HUES48 (cell line): ENCODE measurements at regions not wholly inside any gene's neighbourhood (a gene's known extent, or its start where the extent isn't known, plus 50 kb on each side); places are given as distances from the start of the nearest gene placed in this dataset.

ENCODE experiments used
- H3K27ac ChIP-seq: one replicate; pipeline ENCODE4 v1.7.0; 2013; ENCODE audit warnings: low read depth, low read length, inconsistent platforms
- H3K27me3 ChIP-seq: 2 replicates; pipeline ENCODE4 v1.6.1; 2013; ENCODE audit warnings: mild to moderate bottlenecking, low read length; ENCODE audit not compliant: control insufficient read depth, insufficient read depth
- H3K36me3 ChIP-seq: 2 replicates; pipeline ENCODE4 v1.6.1; 2013; ENCODE audit warnings: low read length; ENCODE audit not compliant: control insufficient read depth, insufficient read depth
- H3K4me1 ChIP-seq: 2 replicates; pipeline ENCODE4 v1.6.1; 2013; ENCODE audit warnings: mild to moderate bottlenecking, low read length; ENCODE audit not compliant: control insufficient read depth, insufficient read depth
- H3K4me3 ChIP-seq: 2 replicates; pipeline ENCODE4 v1.5.1; 2013; ENCODE audit warnings: mild to moderate bottlenecking, low read depth, low read length
- H3K9ac ChIP-seq: 2 replicates; pipeline ENCODE4 v1.6.1; 2013; ENCODE audit warnings: mild to moderate bottlenecking, low read depth, low read length, moderate library complexity
- H3K9me3 ChIP-seq: 2 replicates; pipeline ENCODE4 v1.6.1; 2013; ENCODE audit warnings: low read length; ENCODE audit not compliant: control insufficient read depth, insufficient read depth

DNA sequence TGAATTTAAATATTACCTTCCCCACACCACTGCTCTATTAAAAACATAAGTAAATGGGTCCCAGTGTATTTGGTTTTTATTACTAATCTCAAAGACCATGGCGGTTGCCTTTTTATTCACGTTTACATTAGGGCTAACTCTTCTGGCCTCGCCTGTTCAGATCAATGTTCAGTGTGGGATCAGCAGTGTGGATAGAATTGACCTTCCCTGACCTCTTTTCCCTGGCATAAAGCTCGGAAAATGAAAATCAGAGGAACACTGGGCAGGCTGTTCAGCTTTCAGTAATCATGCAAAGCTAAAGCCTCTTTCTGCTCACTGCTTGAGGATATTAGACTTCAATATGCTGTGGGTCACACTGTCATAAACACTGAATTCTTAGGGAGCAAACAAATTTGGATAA lies 422.6 kb upstream of the ONECUT1 start:
- Histone ChIP-seq H3K4me3 (no peak overlapping the region), H3K4me1 (peaks cover 5% of the 10 kb centered on the region; the same call in 1 of the 2 replicates), H3K9me3 (no peaks in the 10 kb centered on the region), H3K36me3 (no peaks in the 10 kb centered on the region), H3K27me3 (no peaks in the 10 kb centered on the region), H3K27ac (no peak overlapping the region), H3K9ac (no peak overlapping the region)

GRCh38 chr15:53210653-53211052 lies 420.5 kb upstream of the ONECUT1 start:
- Histone ChIP-seq H3K4me3 (no peak overlapping the region), H3K4me1 (peaks cover 5% of the 10 kb centered on the region; the same call in 1 of the 2 replicates), H3K36me3 (no peaks in the 10 kb centered on the region), H3K9me3 (no peaks in the 10 kb centered on the region), H3K27ac (no peak overlapping the region), H3K9ac (no peak overlapping the region), H3K27me3 (no peaks in the 10 kb centered on the region)

GRCh38 chr15:53209396-53210042 lies 419.4 kb upstream of the ONECUT1 start:
- no peaks in the 10 kb centered on the region for H3K27me3 ChIP-seq
- H3K27ac ChIP-seq = no peak overlapping the region
- no peaks in the 10 kb centered on the region for H3K9me3 ChIP-seq
- no peaks in the 10 kb centered on the region for H3K36me3 ChIP-seq
- no peak overlapping the region for H3K4me3 ChIP-seq
- peaks cover 5% of the 10 kb centered on the region; the same call in 1 of the 2 replicates for H3K4me1 ChIP-seq
- no peak overlapping the region for H3K9ac ChIP-seq

DNA sequence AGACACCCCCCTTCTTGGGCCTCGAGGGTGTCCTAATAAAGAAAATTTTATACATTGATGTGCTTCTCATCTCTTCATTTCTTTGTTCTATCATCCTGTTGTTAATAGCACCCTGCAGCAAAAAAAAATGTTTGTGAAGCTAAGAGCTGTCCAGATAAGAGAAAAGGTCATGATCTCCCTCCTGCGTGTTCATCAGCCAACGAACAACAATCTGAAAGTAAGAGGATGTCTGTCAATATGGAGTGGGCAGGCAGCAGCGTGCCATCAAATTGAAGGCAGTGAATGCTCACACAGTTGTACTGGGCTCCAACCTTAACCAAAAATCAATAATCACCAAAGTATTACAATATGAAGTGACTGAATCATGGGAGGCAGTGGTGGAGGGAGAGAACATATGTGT lies 418.6 kb upstream of the ONECUT1 start:
- Histone ChIP-seq H3K27me3 (no peaks in the 10 kb centered on the region), H3K36me3 (no peaks in the 10 kb centered on the region), H3K9me3 (no peaks in the 10 kb centered on the region), H3K9ac (no peak overlapping the region), H3K4me3 (no peak overlapping the region), H3K4me1 (peaks cover 5% of the 10 kb centered on the region; the same call in 1 of the 2 replicates), H3K27ac (no peak overlapping the region)

DNA sequence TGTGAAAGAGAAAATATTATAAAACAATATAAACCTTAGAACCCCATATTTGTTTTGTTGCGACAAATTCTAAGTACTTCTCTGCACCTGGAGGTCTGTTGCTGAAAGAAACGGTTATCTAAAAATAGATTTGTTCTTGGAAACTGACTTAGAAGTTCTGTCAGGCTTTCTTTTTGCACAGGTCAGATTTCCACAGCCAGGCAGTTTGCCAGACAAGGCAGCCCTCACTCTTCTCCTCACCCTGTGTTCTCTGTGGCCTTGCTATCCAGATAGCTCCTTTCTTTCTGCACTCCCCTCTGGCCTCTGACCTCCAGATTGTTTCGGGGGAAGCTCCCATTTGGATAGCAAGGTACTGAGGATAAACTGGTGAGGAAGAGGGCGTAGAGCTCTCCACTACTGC lies 413.3 kb upstream of the ONECUT1 start:
- Histone ChIP-seq H3K9ac (no peak overlapping the region), H3K9me3 (no peaks in the 10 kb centered on the region), H3K4me1 (0 out of 2 replicates have a peak, but pooled peaks cover 4% of the 10 kb centered on the region), H3K27ac (no peak overlapping the region), H3K4me3 (no peak overlapping the region), H3K27me3 (peaks cover 2% of the 10 kb centered on the region; the same call in 1 of the 2 replicates), H3K36me3 (no peaks in the 10 kb centered on the region)

GRCh38 chr15:53202876-53203275 lies 412.7 kb upstream of the ONECUT1 start:
- Histone ChIP-seq H3K4me3 (no peak overlapping the region), H3K9ac (no peak overlapping the region), H3K27ac (no peak overlapping the region), H3K36me3 (no peaks in the 10 kb centered on the region), H3K9me3 (no peaks in the 10 kb centered on the region), H3K4me1 (0 out of 2 replicates have a peak, but pooled peaks cover 4% of the 10 kb centered on the region), H3K27me3 (peaks cover 8% of the 10 kb centered on the region)

GRCh38 chr15:53197426-53197839 lies 407.3 kb upstream of the ONECUT1 start:
- peaks cover 22% of the 10 kb centered on the region for H3K27me3 ChIP-seq
- no peaks in the 10 kb centered on the region for H3K36me3 ChIP-seq
- H3K27ac ChIP-seq = no peak overlapping the region
- peak overlapping the region; percentile 24; the same call in 1 of the 2 replicates for H3K4me3 ChIP-seq
- no peak overlapping the region for H3K9ac ChIP-seq
- H3K4me1 ChIP-seq = peaks cover 4% of the 10 kb centered on the region
- no peaks in the 10 kb centered on the region for H3K9me3 ChIP-seq

DNA sequence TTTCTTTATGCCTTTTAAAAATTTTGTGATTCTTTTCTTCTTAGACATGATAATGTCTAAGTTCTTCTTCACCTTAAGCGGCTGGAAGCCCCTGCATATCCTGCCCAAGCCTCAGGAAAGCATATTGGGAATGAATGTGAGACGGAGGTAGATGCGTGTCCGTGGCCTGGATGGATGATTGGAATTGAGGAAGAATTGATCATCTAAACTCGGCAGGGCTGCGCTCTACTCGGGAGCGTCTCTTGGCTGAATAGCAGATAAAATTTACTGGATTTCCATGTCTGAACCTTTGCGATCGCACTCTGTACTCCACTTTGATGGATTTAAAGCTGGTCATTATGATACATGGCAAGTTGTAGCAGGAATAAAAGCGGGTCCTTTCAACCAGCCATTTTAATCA lies 406.7 kb upstream of the ONECUT1 start:
- H3K4me1 ChIP-seq = peaks cover 4% of the 10 kb centered on the region
- no peak overlapping the region for H3K9ac ChIP-seq
- peaks cover 22% of the 10 kb centered on the region for H3K27me3 ChIP-seq
- H3K27ac ChIP-seq = no peak overlapping the region
- H3K4me3 ChIP-seq = 0 out of 2 replicates have a peak overlapping the region, but pooled peaks have one; percentile 24
- H3K9me3 ChIP-seq = no peaks in the 10 kb centered on the region
- no peaks in the 10 kb centered on the region for H3K36me3 ChIP-seq

DNA sequence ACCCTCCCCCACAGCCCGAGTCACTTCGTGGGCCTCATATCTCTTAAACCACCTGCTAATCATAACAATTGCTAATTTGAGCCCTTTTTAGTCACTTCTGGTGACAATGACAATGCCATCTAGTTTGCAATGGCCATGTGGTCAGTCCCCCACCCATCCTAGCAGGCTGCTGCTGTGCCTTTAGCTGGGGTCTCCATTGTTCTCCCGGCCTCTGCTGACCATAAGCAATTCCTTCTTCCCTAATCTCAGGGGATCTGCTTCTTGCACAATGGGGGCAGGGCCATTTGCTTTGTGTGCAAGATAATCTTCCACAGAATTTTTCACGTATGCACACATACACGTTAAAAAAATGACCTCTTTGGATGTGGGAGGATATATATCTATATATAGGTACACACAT lies 406.1 kb upstream of the ONECUT1 start:
- Histone ChIP-seq H3K4me1 (peaks cover 4% of the 10 kb centered on the region), H3K4me3 (no peak overlapping the region), H3K27ac (no peak overlapping the region), H3K36me3 (no peaks in the 10 kb centered on the region), H3K9ac (no peak overlapping the region), H3K9me3 (no peaks in the 10 kb centered on the region), H3K27me3 (peaks cover 22% of the 10 kb centered on the region)

GRCh38 chr15:53193149-53193548 lies 403.0 kb upstream of the ONECUT1 start:
- H3K4me1 ChIP-seq = peaks cover 4% of the 10 kb centered on the region
- H3K27ac ChIP-seq = no peak overlapping the region
- H3K27me3 ChIP-seq = peaks cover 17% of the 10 kb centered on the region
- no peak overlapping the region for H3K9ac ChIP-seq
- no peak overlapping the region for H3K4me3 ChIP-seq
- no peaks in the 10 kb centered on the region for H3K36me3 ChIP-seq
- no peaks in the 10 kb centered on the region for H3K9me3 ChIP-seq

DNA sequence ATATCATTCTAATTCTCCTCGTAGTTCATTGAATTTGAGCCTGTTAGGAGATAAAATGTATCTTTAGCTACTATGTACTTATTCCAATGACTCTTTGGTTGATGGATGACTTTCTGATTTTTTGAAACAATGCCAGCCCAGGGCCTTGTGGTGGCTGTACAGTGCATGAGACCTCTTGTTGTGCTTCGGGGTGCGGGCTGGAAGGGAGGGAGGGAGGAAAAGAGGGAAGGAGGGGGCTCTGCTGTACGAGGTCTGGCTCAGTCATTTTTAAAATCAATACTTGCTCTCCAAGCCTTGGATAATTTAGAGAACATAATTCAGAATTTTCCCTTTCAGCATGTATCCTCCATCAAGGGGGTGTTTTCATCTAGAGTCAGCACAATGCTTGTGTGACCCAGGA lies 399.7 kb upstream of the ONECUT1 start:
- H3K27ac ChIP-seq = no peak overlapping the region
- no peaks in the 10 kb centered on the region for H3K27me3 ChIP-seq
- H3K4me1 ChIP-seq = no peaks in the 10 kb centered on the region
- no peak overlapping the region for H3K4me3 ChIP-seq
- H3K9me3 ChIP-seq = no peaks in the 10 kb centered on the region
- H3K36me3 ChIP-seq = no peaks in the 10 kb centered on the region
- H3K9ac ChIP-seq = no peak overlapping the region
